ENCODE measurements at regions not wholly inside any gene's neighbourhood (a gene's known extent, or its start where the extent isn't known, plus 50 kb on each side); places are given as distances from the start of the nearest gene placed in this dataset.

DNA sequence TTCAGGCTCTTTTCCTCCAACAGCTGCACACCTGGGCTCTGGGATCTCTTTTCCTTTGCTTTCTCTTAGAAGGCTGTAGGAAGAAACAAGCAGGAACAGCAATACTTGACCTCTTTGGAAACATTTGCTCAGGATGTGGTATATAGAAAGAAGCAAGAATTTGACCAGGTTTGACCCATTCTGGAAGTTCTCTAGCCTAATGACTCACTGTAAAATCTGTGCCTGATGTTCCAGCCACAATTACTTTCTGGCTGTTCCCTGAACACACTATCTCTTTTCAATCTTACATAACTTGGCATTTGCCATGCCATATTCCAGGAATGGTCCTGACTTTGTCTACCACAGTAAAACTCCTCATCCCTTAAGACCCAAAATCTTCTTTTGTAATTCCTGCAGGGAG is 419.9 kb upstream of the DAB1 start:
- no peaks in the 10 kb centered on the region for H3K79me2 ChIP-seq (ENCODE audit: insufficient read depth)
- no peak overlapping the region for H3K4me2 ChIP-seq (ENCODE audit: unreplicated experiment)
- TF ChIP-seq EZH2phosphoT487 (IDR thresholded peaks at IDR 0.05; ENCODE audit: insufficient read depth, low read depth) (no peak), EZH2 (IDR thresholded peaks at IDR 0.05; ENCODE audit: insufficient read depth, poor library complexity, severe bottlenecking) (no peak)
- H3K4me3 ChIP-seq, result no peak overlapping the region
- DNase-seq, result peak; percentile 53
- no peaks in the 10 kb centered on the region for H4K20me1 ChIP-seq (ENCODE audit: insufficient read depth)
- H3K9ac ChIP-seq, result no peak overlapping the region
- no peaks in the 10 kb centered on the region for H3K9me3 ChIP-seq (ENCODE audit: low read depth)
- no peaks in the 10 kb centered on the region for H3K9me2 ChIP-seq (ENCODE audit: insufficient read depth)
- H2AFZ ChIP-seq, result no peak overlapping the region
- no peaks in the 10 kb centered on the region for H3K36me3 ChIP-seq (ENCODE audit: low read depth)
- H3K4me1 ChIP-seq (ENCODE audit: insufficient read depth), result peaks cover 7% of the 10 kb centered on the region; the same call in 1 of the 2 replicates
- in situ Hi-C loops (cut with MboI), result no loop called here
- no peak overlapping the region for H3K27ac ChIP-seq
- no peaks in the 10 kb centered on the region for H3F3A ChIP-seq (ENCODE audit: insufficient read depth)
- H3K27me3 ChIP-seq (replicated peaks; ENCODE audit: insufficient read depth), result no peaks in the 10 kb centered on the region

DNA sequence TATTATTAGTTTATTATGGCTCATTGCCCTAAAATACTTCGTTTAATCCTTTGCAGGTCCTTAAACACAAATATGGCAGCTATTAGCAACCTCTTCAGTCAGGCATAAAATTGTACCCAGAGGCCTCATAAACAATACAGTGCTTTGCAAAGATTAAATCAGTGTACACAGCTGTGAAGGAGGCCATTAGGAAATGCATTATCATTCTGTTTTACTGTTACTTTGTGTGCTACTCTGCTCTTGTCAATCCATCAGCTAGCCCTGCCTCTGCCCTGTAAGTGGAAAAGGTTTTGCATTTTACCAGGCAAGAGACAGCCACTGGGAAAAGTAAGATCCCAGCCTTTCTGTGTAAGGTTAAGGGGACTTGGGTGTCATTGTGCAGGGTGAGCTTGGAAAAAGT is 415.7 kb upstream of the DAB1 start:
- H3K4me1 ChIP-seq (ENCODE audit: insufficient read depth), result peaks cover 3% of the 10 kb centered on the region; the same call in 1 of the 2 replicates
- H3K36me3 ChIP-seq (ENCODE audit: low read depth), result no peaks in the 10 kb centered on the region
- TF ChIP-seq EZH2phosphoT487 (IDR thresholded peaks at IDR 0.05; ENCODE audit: insufficient read depth, low read depth) (no peak), EZH2 (IDR thresholded peaks at IDR 0.05; ENCODE audit: insufficient read depth, poor library complexity, severe bottlenecking) (no peak)
- H3K27ac ChIP-seq, result no peak overlapping the region
- WGBS, 2 experiments (ENCODE audit: low coverage in 1 of 2, low lambda C conversion rate in 2 of 2, missing lambda C conversion rate in 2 of 2), result 28 to 29% methylated on average over 1 of the region's 1 CpG
- H2AFZ ChIP-seq, result no peak overlapping the region
- no peak overlapping the region for H3K9ac ChIP-seq
- H3K79me2 ChIP-seq (ENCODE audit: insufficient read depth), result no peaks in the 10 kb centered on the region
- no peaks in the 10 kb centered on the region for H4K20me1 ChIP-seq (ENCODE audit: insufficient read depth)
- H3K4me2 ChIP-seq (ENCODE audit: unreplicated experiment), result no peak overlapping the region
- no peaks in the 10 kb centered on the region for H3K9me3 ChIP-seq (ENCODE audit: low read depth)
- in situ Hi-C loops (cut with MboI), result no loop called here
- H3K4me3 ChIP-seq, result no peak overlapping the region
- no peak for DNase-seq
- H3K9me2 ChIP-seq (ENCODE audit: insufficient read depth), result no peaks in the 10 kb centered on the region
- no peaks in the 10 kb centered on the region for H3F3A ChIP-seq (ENCODE audit: insufficient read depth)
- H3K27me3 ChIP-seq (replicated peaks; ENCODE audit: insufficient read depth), result no peaks in the 10 kb centered on the region

DNA sequence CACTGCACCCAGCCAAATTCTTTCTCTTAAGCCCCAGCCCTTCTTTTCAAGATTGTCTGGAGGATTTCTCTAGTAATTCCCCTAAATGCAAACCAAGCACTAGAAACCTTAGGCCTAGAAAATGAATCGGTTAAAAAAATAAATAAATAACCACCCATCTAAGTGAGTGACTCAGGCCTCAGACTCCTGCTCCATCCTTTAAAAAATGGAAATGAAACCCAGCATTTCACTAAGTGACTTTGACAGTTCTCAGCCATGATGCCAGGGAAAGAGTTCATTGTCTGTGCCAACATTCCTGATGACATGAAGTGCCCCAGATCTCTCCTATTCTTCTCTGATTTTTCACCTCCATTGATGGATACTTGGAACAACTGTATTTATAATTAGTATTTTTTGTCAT is 415.2 kb upstream of the DAB1 start:
- WGBS, 2 experiments (ENCODE audit: low coverage in 1 of 2, low lambda C conversion rate in 2 of 2, missing lambda C conversion rate in 2 of 2), result 60 to 62% methylated on average over 1 of the region's 1 CpG
- no peaks in the 10 kb centered on the region for H3K36me3 ChIP-seq (ENCODE audit: low read depth)
- 0 out of 2 replicates have a peak, but pooled peaks cover 2% of the 10 kb centered on the region for H3K4me1 ChIP-seq (ENCODE audit: insufficient read depth)
- H4K20me1 ChIP-seq (ENCODE audit: insufficient read depth), result no peaks in the 10 kb centered on the region
- H3K9me3 ChIP-seq (ENCODE audit: low read depth), result no peaks in the 10 kb centered on the region
- H3K27me3 ChIP-seq (replicated peaks; ENCODE audit: insufficient read depth), result no peaks in the 10 kb centered on the region
- H3F3A ChIP-seq (ENCODE audit: insufficient read depth), result no peaks in the 10 kb centered on the region
- no peak overlapping the region for H3K9ac ChIP-seq
- TF ChIP-seq EZH2 (IDR thresholded peaks at IDR 0.05; ENCODE audit: insufficient read depth, poor library complexity, severe bottlenecking) (no peak), EZH2phosphoT487 (IDR thresholded peaks at IDR 0.05; ENCODE audit: insufficient read depth, low read depth) (no peak)
- in situ Hi-C loops (cut with MboI), result no loop called here
- DNase-seq, result peak; percentile 13
- no peaks in the 10 kb centered on the region for H3K79me2 ChIP-seq (ENCODE audit: insufficient read depth)
- H3K27ac ChIP-seq, result no peak overlapping the region
- H2AFZ ChIP-seq, result no peak overlapping the region
- no peak overlapping the region for H3K4me3 ChIP-seq
- H3K4me2 ChIP-seq (ENCODE audit: unreplicated experiment), result no peak overlapping the region
- no peaks in the 10 kb centered on the region for H3K9me2 ChIP-seq (ENCODE audit: insufficient read depth)

DNA sequence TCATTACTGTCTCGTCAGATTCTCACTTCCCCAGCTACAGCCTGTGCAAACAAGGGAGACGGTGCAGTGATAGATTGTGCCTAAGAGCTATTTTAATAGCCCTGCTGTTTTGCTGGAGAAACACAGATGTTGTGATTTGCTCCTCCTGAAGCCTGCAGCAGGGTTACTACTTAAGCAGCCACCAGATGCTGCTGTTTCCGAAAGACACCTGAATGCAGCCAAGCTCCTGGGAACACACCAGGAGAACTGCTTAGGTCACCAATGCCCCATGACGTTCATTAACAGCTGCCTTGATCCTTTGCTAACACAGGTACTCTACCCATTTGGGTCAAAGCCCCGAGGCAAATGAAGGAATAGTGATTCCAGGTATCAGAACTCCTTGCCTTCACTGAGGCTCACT is 411.8 kb upstream of the DAB1 start:
- Histone ChIP-seq H3K9ac (no peak overlapping the region), H3K27ac (no peak overlapping the region), H3K79me2 (ENCODE audit: insufficient read depth) (no peaks in the 10 kb centered on the region), H3K4me2 (ENCODE audit: unreplicated experiment) (no peak overlapping the region), H3K9me2 (ENCODE audit: insufficient read depth) (no peaks in the 10 kb centered on the region), H3K36me3 (ENCODE audit: low read depth) (no peaks in the 10 kb centered on the region), H4K20me1 (ENCODE audit: insufficient read depth) (no peaks in the 10 kb centered on the region), H3K4me1 (ENCODE audit: insufficient read depth) (no peaks in the 10 kb centered on the region), H3K4me3 (no peak overlapping the region), H3K27me3 (replicated peaks; ENCODE audit: insufficient read depth) (no peaks in the 10 kb centered on the region), H3F3A (ENCODE audit: insufficient read depth) (no peaks in the 10 kb centered on the region), H2AFZ (no peak overlapping the region), H3K9me3 (ENCODE audit: low read depth) (no peaks in the 10 kb centered on the region)
- WGBS, 2 experiments (ENCODE audit: low coverage in 1 of 2, low lambda C conversion rate in 2 of 2, missing lambda C conversion rate in 2 of 2), result 7 to 8% methylated on average over 5 of the region's 5 CpGs
- DNase-seq, result no peak
- in situ Hi-C loops (cut with MboI), result no loop called here
- TF ChIP-seq EZH2 (IDR thresholded peaks at IDR 0.05; ENCODE audit: insufficient read depth, poor library complexity, severe bottlenecking) (no peak), EZH2phosphoT487 (IDR thresholded peaks at IDR 0.05; ENCODE audit: insufficient read depth, low read depth) (no peak)

DNA sequence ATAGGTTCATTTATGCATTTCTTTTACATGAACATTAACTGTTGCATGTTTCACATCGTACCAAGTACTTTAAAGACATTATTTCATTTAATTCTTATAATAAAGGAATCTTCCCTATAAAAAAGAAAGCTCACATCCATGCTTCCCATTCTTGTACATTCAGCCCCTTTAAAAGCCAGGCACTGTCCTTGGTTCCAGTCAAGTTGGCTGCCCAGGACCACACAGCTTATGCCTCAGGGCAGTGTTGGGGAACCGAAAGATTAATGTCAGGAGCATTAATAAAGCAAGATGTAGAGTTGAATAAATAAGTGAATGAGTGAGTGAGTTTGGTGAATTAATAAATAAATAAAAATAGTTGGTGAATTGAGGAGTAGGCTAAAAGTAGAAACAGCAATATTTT is 409.4 kb upstream of the DAB1 start:
- Histone ChIP-seq H3K36me3 (ENCODE audit: low read depth) (no peaks in the 10 kb centered on the region), H3K4me1 (ENCODE audit: insufficient read depth) (no peaks in the 10 kb centered on the region), H3K4me2 (ENCODE audit: unreplicated experiment) (no peak overlapping the region), H3K9ac (no peak overlapping the region), H4K20me1 (ENCODE audit: insufficient read depth) (no peaks in the 10 kb centered on the region), H3K27ac (no peak overlapping the region), H3K79me2 (ENCODE audit: insufficient read depth) (no peaks in the 10 kb centered on the region), H3K9me3 (ENCODE audit: low read depth) (no peaks in the 10 kb centered on the region), H3K4me3 (no peak overlapping the region), H2AFZ (no peak overlapping the region), H3F3A (ENCODE audit: insufficient read depth) (no peaks in the 10 kb centered on the region), H3K9me2 (ENCODE audit: insufficient read depth) (no peaks in the 10 kb centered on the region), H3K27me3 (replicated peaks; ENCODE audit: insufficient read depth) (no peaks in the 10 kb centered on the region)
- DNase-seq, result no peak
- TF ChIP-seq EZH2 (IDR thresholded peaks at IDR 0.05; ENCODE audit: insufficient read depth, poor library complexity, severe bottlenecking) (no peak), EZH2phosphoT487 (IDR thresholded peaks at IDR 0.05; ENCODE audit: insufficient read depth, low read depth) (no peak)
- WGBS, 2 experiments (ENCODE audit: low coverage in 1 of 2, low lambda C conversion rate in 2 of 2, missing lambda C conversion rate in 2 of 2), result 37 to 54% methylated on average over 2 of the region's 2 CpGs
- in situ Hi-C loops (cut with MboI), result no loop called here
